ENCODE measurements at regions not wholly inside any gene's neighbourhood (a gene's known extent, or its start where the extent isn't known, plus 50 kb on each side); places are given as distances from the start of the nearest gene placed in this dataset.

- Histone ChIP-seq H3K27me3 (ENCODE audit: insufficient read depth, low read depth) (no peaks in the 10 kb centered on the region), H3K4me1 (ENCODE audit: low read depth, poor library complexity, severe bottlenecking) (no peaks in the 10 kb centered on the region), H3K4me3 (IDR thresholded peaks at IDR 0.05; ENCODE audit: insufficient read depth, low read depth, low read length) (no peak overlapping the region), H2AFZ (ENCODE audit: low read depth) (no peak overlapping the region), H3K27ac (no peak overlapping the region), H4K20me1 (ENCODE audit: insufficient read depth) (no peaks in the 10 kb centered on the region), H3K79me2 (ENCODE audit: insufficient read depth, low read depth) (no peaks in the 10 kb centered on the region), H3K4me2 (no peak overlapping the region), H3K9ac (no peak overlapping the region), H3K36me3 (ENCODE audit: insufficient read depth) (no peaks in the 10 kb centered on the region)
- TF ChIP-seq CTCF (conservative IDR thresholded peaks at IDR 0.05; ENCODE audit: low read depth, low read length): no peak
Observed at GRCh38 chr2:120810639-120811038, 75.0 kb downstream of the GLI2 start.

- no peak for TF ChIP-seq CTCF (conservative IDR thresholded peaks at IDR 0.05; ENCODE audit: low read depth, low read length)
- Histone ChIP-seq H4K20me1 (ENCODE audit: insufficient read depth) (no peaks in the 10 kb centered on the region), H2AFZ (ENCODE audit: low read depth) (no peak overlapping the region), H3K79me2 (ENCODE audit: insufficient read depth, low read depth) (no peaks in the 10 kb centered on the region), H3K9ac (no peak overlapping the region), H3K36me3 (ENCODE audit: insufficient read depth) (no peaks in the 10 kb centered on the region), H3K4me1 (ENCODE audit: low read depth, poor library complexity, severe bottlenecking) (no peaks in the 10 kb centered on the region), H3K27me3 (ENCODE audit: insufficient read depth, low read depth) (no peaks in the 10 kb centered on the region), H3K27ac (no peak overlapping the region), H3K4me2 (no peak overlapping the region), H3K4me3 (IDR thresholded peaks at IDR 0.05; ENCODE audit: insufficient read depth, low read depth, low read length) (no peak overlapping the region)
Observed at GRCh38 chr2:120812866-120813265, 77.2 kb downstream of the GLI2 start.

GRCh38 chr2:120814352-120814751 lies 78.7 kb downstream of the GLI2 start:
- H4K20me1 ChIP-seq (ENCODE audit: insufficient read depth): no peaks in the 10 kb centered on the region
- no peak overlapping the region for H2AFZ ChIP-seq (ENCODE audit: low read depth)
- H3K27me3 ChIP-seq (ENCODE audit: insufficient read depth, low read depth): no peaks in the 10 kb centered on the region
- no peaks in the 10 kb centered on the region for H3K4me1 ChIP-seq (ENCODE audit: low read depth, poor library complexity, severe bottlenecking)
- no peak overlapping the region for H3K4me2 ChIP-seq
- H3K79me2 ChIP-seq (ENCODE audit: insufficient read depth, low read depth): no peaks in the 10 kb centered on the region
- H3K36me3 ChIP-seq (ENCODE audit: insufficient read depth): no peaks in the 10 kb centered on the region
- no peak for TF ChIP-seq CTCF (conservative IDR thresholded peaks at IDR 0.05; ENCODE audit: low read depth, low read length)
- H3K27ac ChIP-seq: no peak overlapping the region
- H3K9ac ChIP-seq: no peak overlapping the region
- no peak overlapping the region for H3K4me3 ChIP-seq (IDR thresholded peaks at IDR 0.05; ENCODE audit: insufficient read depth, low read depth, low read length)

GRCh38 chr2:120815292-120815691 lies 79.6 kb downstream of the GLI2 start:
- TF ChIP-seq CTCF (conservative IDR thresholded peaks at IDR 0.05; ENCODE audit: low read depth, low read length): no peak
- Histone ChIP-seq H4K20me1 (ENCODE audit: insufficient read depth) (no peaks in the 10 kb centered on the region), H2AFZ (ENCODE audit: low read depth) (no peak overlapping the region), H3K27me3 (ENCODE audit: insufficient read depth, low read depth) (no peaks in the 10 kb centered on the region), H3K4me3 (IDR thresholded peaks at IDR 0.05; ENCODE audit: insufficient read depth, low read depth, low read length) (no peak overlapping the region), H3K4me1 (ENCODE audit: low read depth, poor library complexity, severe bottlenecking) (no peaks in the 10 kb centered on the region), H3K27ac (no peak overlapping the region), H3K4me2 (no peak overlapping the region), H3K9ac (no peak overlapping the region), H3K79me2 (ENCODE audit: insufficient read depth, low read depth) (no peaks in the 10 kb centered on the region), H3K36me3 (ENCODE audit: insufficient read depth) (no peaks in the 10 kb centered on the region)

All from KMS-11 (cell line).